CD4-positive, alpha-beta T cell treated with Interleukin-15 for 4 hours (primary cell): ENCODE measurements at regions not wholly inside any gene's neighbourhood (a gene's known extent, or its start where the extent isn't known, plus 50 kb on each side); places are given as distances from the start of the nearest gene placed in this dataset.

ENCODE experiments used
- DNase-seq: peaks from one replicate; pipeline ENCODE4 v3.0.0-alpha.2; 2020; ENCODE audit warnings: low spot score

DNA sequence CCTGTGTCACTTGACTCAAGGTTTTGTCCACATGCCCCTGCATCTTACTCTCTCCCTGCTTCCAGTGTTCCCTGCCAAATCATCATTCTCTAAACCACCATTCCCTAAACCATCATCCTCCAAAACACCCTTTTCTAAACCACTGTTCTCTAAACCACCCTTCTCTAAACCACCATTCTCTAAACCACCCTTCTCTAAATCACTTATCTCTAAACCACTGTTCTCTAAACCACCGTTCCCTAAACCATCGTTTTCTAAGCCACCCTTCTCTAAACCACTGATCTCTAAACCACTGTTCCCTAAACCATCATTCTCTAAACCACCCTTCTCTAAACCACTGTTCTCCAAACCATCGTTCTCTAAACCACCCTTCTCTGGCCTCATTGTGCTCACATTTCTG is 142.1 kb downstream of the CXCL12 start:
- no peak for DNase-seq

DNA sequence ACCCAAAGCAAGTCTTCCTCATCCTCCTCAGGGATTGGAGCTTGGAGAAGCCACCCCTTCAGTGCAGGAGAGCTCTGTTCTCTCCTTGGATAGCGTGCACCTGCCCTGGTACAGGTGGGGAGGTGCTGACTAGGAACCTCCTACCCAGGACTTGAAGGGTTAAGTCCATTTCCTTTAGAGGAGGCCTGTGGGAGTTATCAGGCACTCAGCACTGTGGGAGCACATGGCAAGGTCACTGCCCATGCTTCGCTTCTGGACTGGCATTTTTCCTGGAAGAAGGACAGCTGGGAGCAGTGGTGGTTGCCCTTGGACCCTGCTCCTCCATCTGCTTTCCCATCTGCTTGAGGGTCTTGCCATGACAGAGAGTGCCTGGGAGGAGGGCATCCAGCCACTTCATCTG is 142.8 kb downstream of the CXCL12 start:
- DNase-seq: no peak

GRCh38 chr10:44240584-44241205 is 144.2 kb downstream of the CXCL12 start:
- DNase-seq: no peak

- DNase-seq: no peak
These were observed 146.7 kb downstream of the CXCL12 start for GRCh38 chr10:44238212-44238611.

GRCh38 chr10:44237364-44238049 is 147.4 kb downstream of the CXCL12 start:
- no peak for DNase-seq

DNA sequence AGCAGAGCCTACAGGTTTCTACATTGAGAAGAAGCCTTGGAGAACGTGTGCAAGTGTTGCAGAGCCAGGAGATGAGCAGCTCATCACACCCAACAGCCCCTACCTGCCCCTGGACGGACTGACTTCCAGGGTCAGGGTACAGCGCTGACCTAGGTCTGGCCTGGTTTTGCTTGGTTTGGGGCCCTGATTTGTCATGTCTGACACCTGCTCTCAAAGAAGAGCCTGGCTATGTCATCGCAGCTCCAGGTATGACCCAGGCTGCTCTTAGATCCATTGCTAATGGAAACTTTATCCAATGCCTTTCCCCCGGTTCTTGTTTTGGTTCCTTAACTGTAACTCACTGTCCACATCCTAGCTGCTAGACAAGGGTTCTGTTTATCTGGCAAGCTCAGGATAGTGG is 149.5 kb downstream of the CXCL12 start:
- no peak for DNase-seq

GRCh38 chr10:44234483-44234875 is 150.4 kb downstream of the CXCL12 start:
- no peak for DNase-seq

GRCh38 chr10:44233561-44234482 is 151.1 kb downstream of the CXCL12 start:
- no peak for DNase-seq

DNA sequence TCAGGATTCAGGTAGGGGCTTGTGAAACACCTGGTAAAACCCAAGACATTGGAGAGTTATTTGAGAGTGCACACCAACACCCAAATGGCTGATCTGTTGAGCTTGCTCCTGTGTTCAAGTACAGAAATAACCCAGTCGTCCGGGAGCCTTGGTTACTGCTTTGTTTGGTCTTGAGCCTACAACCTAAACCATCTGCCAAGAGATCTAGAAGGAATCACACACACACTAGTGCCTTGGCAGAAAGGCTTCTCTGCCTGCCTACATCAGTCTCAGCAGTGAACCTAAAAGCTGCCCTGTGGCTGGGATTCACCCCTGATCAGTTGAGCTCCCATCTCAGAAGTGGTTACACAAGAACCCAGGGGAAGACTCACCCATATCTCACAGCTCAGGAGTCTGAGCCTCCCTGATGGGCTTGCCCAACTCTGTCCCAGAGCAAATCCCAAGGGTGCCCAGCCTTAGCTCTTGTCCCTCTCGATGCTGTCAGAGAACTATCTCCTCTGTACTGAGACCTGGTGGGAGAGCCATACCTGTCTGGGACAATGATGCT is 167.6 kb downstream of the CXCL12 start:
- DNase-seq: no peak

GRCh38 chr10:44216073-44216472 is 168.8 kb downstream of the CXCL12 start:
- no peak for DNase-seq

GRCh38 chr10:44209811-44210210 is 175.1 kb downstream of the CXCL12 start:
- no peak for DNase-seq

DNA sequence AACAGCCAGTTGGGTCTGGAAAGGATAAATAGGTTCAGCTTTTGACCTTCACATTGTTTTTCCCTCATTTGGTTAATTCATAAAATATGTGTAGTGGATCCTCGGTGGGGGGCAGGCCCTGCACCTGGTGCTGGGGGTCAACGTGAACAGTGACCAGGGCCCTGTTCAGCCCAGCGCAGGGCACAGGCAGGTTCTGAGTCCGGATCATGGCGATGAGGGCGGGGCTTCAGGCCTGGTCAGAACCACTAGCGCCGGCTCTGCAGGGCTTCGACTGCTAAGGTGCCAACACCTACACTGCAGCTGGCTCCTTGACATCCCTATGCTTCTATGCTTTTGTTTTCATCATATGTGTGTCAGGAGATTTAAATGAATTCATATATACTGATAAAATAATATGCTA is 177.7 kb downstream of the CXCL12 start:
- DNase-seq: no peak

DNA sequence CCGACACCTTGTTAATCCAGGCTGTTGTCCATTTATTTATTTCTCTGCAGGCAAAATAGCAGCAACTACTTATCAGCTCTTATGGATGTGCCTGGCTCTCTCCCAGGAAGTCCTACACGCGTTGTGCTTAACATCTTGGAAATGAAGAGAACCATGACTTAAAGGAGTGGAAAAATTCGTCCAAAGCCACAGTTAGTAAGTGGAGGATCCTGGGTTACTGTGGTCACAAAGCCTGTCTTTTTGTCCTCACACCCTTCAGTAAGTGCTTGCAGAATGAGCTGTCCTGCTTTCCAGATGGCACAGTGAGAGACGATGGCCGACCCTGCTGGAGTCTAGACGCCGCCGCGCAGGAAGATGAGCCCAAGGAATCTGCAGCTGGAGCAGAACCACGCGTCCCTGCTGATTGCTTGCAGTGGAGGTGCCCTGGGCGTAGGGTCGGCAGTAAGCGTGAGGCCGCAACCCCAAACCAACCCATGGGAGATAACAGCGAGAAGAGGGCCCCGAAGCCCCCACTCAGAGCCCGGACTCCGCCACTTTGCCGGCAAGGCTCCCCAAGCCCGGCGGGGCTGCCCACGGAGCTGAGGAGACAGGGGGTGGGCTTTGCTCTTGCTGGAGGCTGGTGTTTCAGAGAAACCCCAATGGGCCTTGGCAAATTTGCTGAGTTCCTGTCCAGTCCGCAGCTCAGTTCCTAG is 178.6 kb downstream of the CXCL12 start:
- DNase-seq: no peak

DNA sequence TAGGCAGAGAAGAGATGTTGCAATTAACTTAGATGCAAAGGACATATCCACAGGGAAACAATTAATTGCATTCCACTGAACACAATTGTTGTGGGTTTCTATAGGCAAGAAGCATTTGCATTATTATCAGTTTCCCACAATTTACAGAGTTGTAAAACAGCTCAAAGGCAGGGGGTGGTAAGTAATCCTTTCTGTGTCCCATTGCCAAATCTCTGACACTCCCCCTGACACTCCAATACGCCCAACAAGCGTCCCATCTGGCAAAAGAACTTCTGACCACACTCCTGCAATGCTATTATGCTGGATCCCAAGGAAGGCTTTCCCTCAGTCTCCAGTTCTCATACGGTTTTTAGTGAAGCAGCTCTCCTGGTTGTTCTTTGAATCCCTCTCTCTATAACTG is 179.8 kb downstream of the CXCL12 start:
- DNase-seq: no peak

- DNase-seq: no peak
These were observed 181.4 kb downstream of the CXCL12 start for GRCh38 chr10:44203535-44203934.

DNA sequence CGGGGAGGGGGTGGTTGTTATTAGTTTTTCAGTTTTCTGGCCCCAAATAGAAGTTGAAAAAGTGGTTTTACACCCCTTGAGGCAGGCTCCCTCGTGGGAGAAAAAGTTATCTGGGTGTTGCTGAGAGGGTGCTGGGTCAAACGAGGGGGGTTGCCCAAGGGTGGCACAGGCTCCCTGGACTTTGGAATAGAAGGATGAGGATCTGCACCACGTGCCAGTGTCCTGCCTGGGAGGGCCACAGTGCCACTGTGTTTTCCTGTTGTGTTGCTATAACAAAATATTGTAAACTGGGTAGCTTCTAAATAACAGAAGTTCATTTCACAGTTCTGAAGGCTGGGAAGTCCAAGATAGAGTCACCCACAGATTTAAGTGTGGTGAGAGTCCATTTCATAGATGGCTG is 181.9 kb downstream of the CXCL12 start:
- DNase-seq: no peak

GRCh38 chr10:44201656-44202055 is 183.2 kb downstream of the CXCL12 start:
- no peak for DNase-seq

GRCh38 chr10:44201011-44201410 is 183.9 kb downstream of the CXCL12 start:
- DNase-seq: no peak

- DNase-seq: no peak
These were observed 184.8 kb downstream of the CXCL12 start for GRCh38 chr10:44199991-44200655.

- no peak for DNase-seq
These were observed 185.6 kb downstream of the CXCL12 start for GRCh38 chr10:44199267-44199666.

GRCh38 chr10:44198780-44199097 is 186.2 kb downstream of the CXCL12 start:
- DNase-seq: no peak
